ENCODE measurements at regions not wholly inside any gene's neighbourhood (a gene's known extent, or its start where the extent isn't known, plus 50 kb on each side); places are given as distances from the start of the nearest gene placed in this dataset.

DNA sequence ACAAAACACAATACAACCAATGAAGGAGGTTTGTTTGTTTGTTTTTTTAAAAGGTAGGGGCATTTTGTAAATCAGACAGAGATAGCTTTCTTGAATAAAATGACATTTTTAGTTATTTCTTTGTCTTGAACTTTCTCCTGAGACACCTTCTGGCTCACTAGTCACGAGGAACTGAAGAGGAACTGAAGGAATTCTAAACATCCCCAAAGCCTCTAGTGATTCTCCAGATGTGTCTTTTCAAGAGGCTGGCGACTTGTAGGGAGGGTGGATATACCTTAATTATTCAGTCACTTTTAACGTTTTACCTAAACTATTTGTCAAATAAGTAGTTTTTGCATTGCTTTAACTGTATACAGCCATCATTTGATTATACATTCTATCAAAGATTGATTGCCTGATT is 211.2 kb upstream of the LRIG3 start:
- H3K27ac ChIP-seq = no peak overlapping the region
- TF ChIP-seq CTCF (IDR thresholded peaks at IDR 0.05) (no peak), ZFX (IDR thresholded peaks at IDR 0.05; ENCODE audit: borderline replicate concordance) (no peak)

DNA sequence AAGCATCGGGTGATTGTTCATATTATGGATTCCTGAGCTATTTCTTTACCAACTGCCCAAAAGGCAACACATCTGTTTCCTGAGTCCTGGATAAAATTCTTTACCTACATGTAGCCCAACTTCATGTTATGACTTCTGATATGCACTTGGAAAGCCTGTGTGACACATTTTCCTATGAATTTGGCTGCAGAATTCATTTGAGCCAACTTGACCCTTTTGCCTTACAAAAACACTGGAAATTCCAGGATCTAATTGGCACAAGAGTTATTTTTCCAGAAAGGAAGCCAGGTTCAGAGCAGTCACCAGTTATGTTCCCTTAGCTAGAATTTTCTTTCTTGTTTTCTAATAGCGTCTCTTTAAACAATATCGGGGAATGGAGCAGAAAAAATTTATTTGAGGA is 202.5 kb upstream of the LRIG3 start:
- TF ChIP-seq CTCF (IDR thresholded peaks at IDR 0.05) (no peak), ZFX (IDR thresholded peaks at IDR 0.05; ENCODE audit: borderline replicate concordance) (no peak)

GRCh38 chr12:59121451-59121850 is 201.1 kb upstream of the LRIG3 start:
- no peak overlapping the region for H3K27ac ChIP-seq
- TF ChIP-seq ZFX (IDR thresholded peaks at IDR 0.05; ENCODE audit: borderline replicate concordance) = no peak
- no peak for TF ChIP-seq CTCF (IDR thresholded peaks at IDR 0.05)

More for the DNA sequence above, 202.5 kb upstream of the LRIG3 start:
- no peak overlapping the region for H3K27ac ChIP-seq

- no peak overlapping the region for H3K27ac ChIP-seq
- no peak for TF ChIP-seq CTCF (IDR thresholded peaks at IDR 0.05)
Measured at GRCh38 chr12:59119676-59120075, 199.4 kb upstream of the LRIG3 start.

DNA sequence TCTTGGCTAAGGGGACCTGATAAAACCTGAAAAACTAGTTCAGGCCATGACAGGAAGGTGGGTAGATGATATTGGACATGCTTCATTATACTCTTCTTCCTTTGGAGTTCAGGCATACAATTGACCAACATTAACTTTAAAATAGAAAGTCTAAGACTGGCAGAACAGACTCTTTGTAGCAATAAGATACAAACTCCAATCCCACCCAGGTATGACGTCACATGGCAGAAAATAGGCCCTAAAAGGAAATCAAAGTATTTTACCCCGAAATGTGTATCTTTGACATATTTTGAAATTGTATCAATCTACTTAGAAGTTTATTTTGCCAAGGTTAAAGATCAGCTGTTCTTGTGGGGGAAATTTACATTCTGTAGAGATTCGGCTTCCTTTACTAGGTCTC is 198.1 kb upstream of the LRIG3 start:
- TF ChIP-seq CTCF (IDR thresholded peaks at IDR 0.05) (no peak), ZFX (IDR thresholded peaks at IDR 0.05; ENCODE audit: borderline replicate concordance) (no peak)
- H3K27ac ChIP-seq = no peak overlapping the region

GRCh38 chr12:59115995-59116394 is 195.7 kb upstream of the LRIG3 start:
- no peak overlapping the region for H3K27ac ChIP-seq
- no peak for TF ChIP-seq ZFX (IDR thresholded peaks at IDR 0.05; ENCODE audit: borderline replicate concordance)
- no peak for TF ChIP-seq CTCF (IDR thresholded peaks at IDR 0.05)

DNA sequence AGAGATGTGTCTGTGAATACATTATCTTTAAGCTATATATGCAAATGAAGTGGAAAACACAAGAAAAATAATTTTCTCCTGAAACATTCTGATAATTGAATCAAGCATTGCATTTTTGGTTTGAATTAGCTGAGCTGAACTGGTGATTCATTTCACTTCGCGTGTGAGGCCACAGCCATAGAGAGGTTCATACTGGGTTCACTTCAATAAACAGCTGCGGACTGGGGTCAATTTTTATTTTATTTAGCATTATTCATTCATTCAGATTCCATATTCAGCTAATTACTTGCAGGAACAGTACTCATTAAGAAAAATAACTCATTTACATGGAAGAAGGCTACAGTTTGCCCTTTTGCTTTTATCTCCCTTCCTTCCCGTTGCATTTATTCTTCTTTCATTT is 195.2 kb upstream of the LRIG3 start:
- TF ChIP-seq CTCF (IDR thresholded peaks at IDR 0.05) (no peak), ZFX (IDR thresholded peaks at IDR 0.05; ENCODE audit: borderline replicate concordance) (no peak)

More for the DNA sequence above, 195.2 kb upstream of the LRIG3 start:
- H3K27ac ChIP-seq = no peak overlapping the region

Data from 22Rv1 (cell line).